22Rv1 (cell line): ENCODE measurements at regions not wholly inside any gene's neighbourhood (a gene's known extent, or its start where the extent isn't known, plus 50 kb on each side); places are given as distances from the start of the nearest gene placed in this dataset.

ENCODE experiments used
- H3K27ac ChIP-seq: fragments of 450-650 bp; 2 replicates; pipeline ENCODE4 v1.5.1; 2017
- CTCF ChIP-seq: fragments of 450-650 bp; IDR thresholded peaks from 2 replicates; pipeline ENCODE4 v1.5.1; 2017; ENCODE audit warnings: mild to moderate bottlenecking
- ZFX ChIP-seq: fragments of 450-650 bp; IDR thresholded peaks from 2 replicates; pipeline ENCODE4 v1.6.1; 2017; ENCODE audit warnings: antibody characterized with exemption, borderline replicate concordance

- no peak overlapping the region for H3K27ac ChIP-seq
- no peak for TF ChIP-seq CTCF
- TF ChIP-seq ZFX, result no peak
Measured at GRCh38 chr12:69085852-69086251, 152.9 kb upstream of the CPM start.

GRCh38 chr12:69087986-69088385, 151.4 kb upstream of the CPSF6 start:
- TF ChIP-seq CTCF, result no peak
- no peak for TF ChIP-seq ZFX
- no peak overlapping the region for H3K27ac ChIP-seq

GRCh38 chr12:69090722-69091121, 148.6 kb upstream of the CPSF6 start:
- TF ChIP-seq CTCF (no peak), ZFX (no peak)
- H3K27ac ChIP-seq, result no peak overlapping the region

GRCh38 chr12:69091442-69092017, 147.8 kb upstream of the CPSF6 start:
- H3K27ac ChIP-seq, result no peak overlapping the region
- TF ChIP-seq ZFX (no peak), CTCF (no peak)

GRCh38 chr12:69092137-69092536, 147.2 kb upstream of the CPSF6 start:
- TF ChIP-seq CTCF (no peak), ZFX (no peak)
- no peak overlapping the region for H3K27ac ChIP-seq

GRCh38 chr12:69094606-69095216, 144.7 kb upstream of the CPSF6 start:
- H3K27ac ChIP-seq, result no peak overlapping the region
- TF ChIP-seq CTCF (no peak), ZFX (no peak)

- H3K27ac ChIP-seq, result no peak overlapping the region
- no peak for TF ChIP-seq ZFX
Measured at GRCh38 chr12:69095765-69096477, 143.4 kb upstream of the CPSF6 start.
